Neuron (in vitro differentiated cells): ENCODE measurements at regions not wholly inside any gene's neighbourhood (a gene's known extent, or its start where the extent isn't known, plus 50 kb on each side); places are given as distances from the start of the nearest gene placed in this dataset.
A peak's percentile ranks its signal among the peaks of the same experiment; 100 is the strongest.

ENCODE experiments used
- H2AFZ ChIP-seq: one replicate; pipeline ENCODE4 v1.6.1; 2013; ENCODE audit warnings: low read depth, mild to moderate bottlenecking, inconsistent platforms, low read length, moderate library complexity
- H3K27me3 ChIP-seq: one replicate; pipeline ENCODE4 v1.6.1; 2013; ENCODE audit warnings: low read length; ENCODE audit not compliant: insufficient read depth
- H3K36me3 ChIP-seq: one replicate; pipeline ENCODE4 v1.6.1; 2013; ENCODE audit warnings: low read length; ENCODE audit not compliant: insufficient read depth
- H3K4me1 ChIP-seq: one replicate; pipeline ENCODE4 v1.6.1; 2013; ENCODE audit warnings: low read length; ENCODE audit not compliant: insufficient read depth
- H3K4me3 ChIP-seq: 2 replicates; pipeline ENCODE4 v1.5.1; 2013; ENCODE audit warnings: mild to moderate bottlenecking, low read length, moderate library complexity
- H3K9me3 ChIP-seq: one replicate; pipeline ENCODE4 v1.6.1; 2013; ENCODE audit warnings: low read length

- peak overlapping the region; percentile 14 for H2AFZ ChIP-seq
- H3K4me1 ChIP-seq: peaks cover 26% of the 10 kb centered on the region
- no peaks in the 10 kb centered on the region for H3K36me3 ChIP-seq
- H3K27me3 ChIP-seq: no peaks in the 10 kb centered on the region
- H3K4me3 ChIP-seq: no peak overlapping the region
- H3K9me3 ChIP-seq: no peaks in the 10 kb centered on the region
Observed at GRCh38 chrX:13266641-13267345, 53.1 kb downstream of the ATXN3L start.

GRCh38 chrX:13265549-13266132 is 54.2 kb downstream of the ATXN3L start:
- no peak overlapping the region for H3K4me3 ChIP-seq
- H2AFZ ChIP-seq: no peak overlapping the region
- H3K36me3 ChIP-seq: no peaks in the 10 kb centered on the region
- no peaks in the 10 kb centered on the region for H3K27me3 ChIP-seq
- no peaks in the 10 kb centered on the region for H3K9me3 ChIP-seq
- peaks cover 26% of the 10 kb centered on the region for H3K4me1 ChIP-seq

- no peak overlapping the region for H2AFZ ChIP-seq
- H3K36me3 ChIP-seq: no peaks in the 10 kb centered on the region
- no peaks in the 10 kb centered on the region for H3K9me3 ChIP-seq
- peaks cover 26% of the 10 kb centered on the region for H3K4me1 ChIP-seq
- H3K4me3 ChIP-seq: no peak overlapping the region
- no peaks in the 10 kb centered on the region for H3K27me3 ChIP-seq
Observed at GRCh38 chrX:13265111-13265510, 54.7 kb downstream of the ATXN3L start.

GRCh38 chrX:13263560-13264251 is 56.1 kb downstream of the ATXN3L start:
- Histone ChIP-seq H2AFZ (no peak overlapping the region), H3K4me3 (no peak overlapping the region), H3K4me1 (peaks cover 26% of the 10 kb centered on the region), H3K36me3 (no peaks in the 10 kb centered on the region), H3K27me3 (no peaks in the 10 kb centered on the region), H3K9me3 (no peaks in the 10 kb centered on the region)

- H3K27me3 ChIP-seq: no peaks in the 10 kb centered on the region
- H3K9me3 ChIP-seq: no peaks in the 10 kb centered on the region
- H3K4me1 ChIP-seq: peaks cover 17% of the 10 kb centered on the region
- no peak overlapping the region for H3K4me3 ChIP-seq
- no peaks in the 10 kb centered on the region for H3K36me3 ChIP-seq
- H2AFZ ChIP-seq: no peak overlapping the region
Observed at GRCh38 chrX:13261348-13261747, 58.5 kb downstream of the ATXN3L start.

- Histone ChIP-seq H3K27me3 (no peaks in the 10 kb centered on the region), H3K4me3 (no peak overlapping the region), H3K36me3 (no peaks in the 10 kb centered on the region), H3K4me1 (peaks cover 11% of the 10 kb centered on the region), H2AFZ (no peak overlapping the region), H3K9me3 (no peaks in the 10 kb centered on the region)
Observed at GRCh38 chrX:13260598-13260997, 59.3 kb downstream of the ATXN3L start.

GRCh38 chrX:13258725-13259124 is 61.1 kb downstream of the ATXN3L start:
- Histone ChIP-seq H3K4me1 (peaks cover 5% of the 10 kb centered on the region), H2AFZ (no peak overlapping the region)

GRCh38 chrX:13258052-13258444 is 61.8 kb downstream of the ATXN3L start:
- peaks cover 5% of the 10 kb centered on the region for H3K4me1 ChIP-seq
- H3K4me3 ChIP-seq: no peak overlapping the region
- H3K36me3 ChIP-seq: no peaks in the 10 kb centered on the region
- no peaks in the 10 kb centered on the region for H3K27me3 ChIP-seq
- no peaks in the 10 kb centered on the region for H3K9me3 ChIP-seq
- H2AFZ ChIP-seq: no peak overlapping the region

More at GRCh38 chrX:13258725-13259124, 61.1 kb downstream of the ATXN3L start:
- no peaks in the 10 kb centered on the region for H3K9me3 ChIP-seq
- no peaks in the 10 kb centered on the region for H3K36me3 ChIP-seq
- no peaks in the 10 kb centered on the region for H3K27me3 ChIP-seq
- H3K4me3 ChIP-seq: no peak overlapping the region

- H3K27me3 ChIP-seq: no peaks in the 10 kb centered on the region
- peaks cover 5% of the 10 kb centered on the region for H3K4me1 ChIP-seq
- no peaks in the 10 kb centered on the region for H3K36me3 ChIP-seq
- H2AFZ ChIP-seq: no peak overlapping the region
- H3K4me3 ChIP-seq: no peak overlapping the region
- no peaks in the 10 kb centered on the region for H3K9me3 ChIP-seq
Observed at GRCh38 chrX:13257223-13258051, 62.4 kb downstream of the ATXN3L start.

- Histone ChIP-seq H2AFZ (no peak overlapping the region), H3K9me3 (no peaks in the 10 kb centered on the region), H3K4me3 (no peak overlapping the region), H3K4me1 (peaks cover 5% of the 10 kb centered on the region), H3K27me3 (no peaks in the 10 kb centered on the region), H3K36me3 (no peaks in the 10 kb centered on the region)
Observed at GRCh38 chrX:13256603-13257002, 63.2 kb downstream of the ATXN3L start.

- Histone ChIP-seq H3K4me1 (peaks cover 5% of the 10 kb centered on the region), H3K27me3 (no peaks in the 10 kb centered on the region), H3K9me3 (no peaks in the 10 kb centered on the region), H3K36me3 (no peaks in the 10 kb centered on the region), H3K4me3 (no peak overlapping the region), H2AFZ (no peak overlapping the region)
Observed at GRCh38 chrX:13254870-13255269, 65.0 kb downstream of the ATXN3L start.

GRCh38 chrX:13254076-13254785 is 65.6 kb downstream of the ATXN3L start:
- no peaks in the 10 kb centered on the region for H3K36me3 ChIP-seq
- H2AFZ ChIP-seq: no peak overlapping the region
- no peak overlapping the region for H3K4me3 ChIP-seq
- H3K4me1 ChIP-seq: peaks cover 5% of the 10 kb centered on the region
- no peaks in the 10 kb centered on the region for H3K27me3 ChIP-seq
- no peaks in the 10 kb centered on the region for H3K9me3 ChIP-seq
